Ishikawa (cell line): ENCODE measurements at regions not wholly inside any gene's neighbourhood (a gene's known extent, or its start where the extent isn't known, plus 50 kb on each side); places are given as distances from the start of the nearest gene placed in this dataset.

ENCODE experiments used
- CEBPB ChIP-seq: IDR thresholded peaks from 2 replicates; pipeline ENCODE4 v1.6.1; 2012
- EP300 ChIP-seq: IDR thresholded peaks from 2 replicates; pipeline ENCODE4 v1.6.1; 2012; ENCODE audit warnings: borderline replicate concordance
- MAX ChIP-seq: IDR thresholded peaks from 2 replicates; pipeline ENCODE4 v1.6.1; 2012
- TF ChIP-seq, protein P1 (sequence below): IDR thresholded peaks from 2 replicates; pipeline ENCODE4 v1.6.1; 2012

- TF ChIP-seq CEBPB = no peak
- TF ChIP-seq, protein P1, sequence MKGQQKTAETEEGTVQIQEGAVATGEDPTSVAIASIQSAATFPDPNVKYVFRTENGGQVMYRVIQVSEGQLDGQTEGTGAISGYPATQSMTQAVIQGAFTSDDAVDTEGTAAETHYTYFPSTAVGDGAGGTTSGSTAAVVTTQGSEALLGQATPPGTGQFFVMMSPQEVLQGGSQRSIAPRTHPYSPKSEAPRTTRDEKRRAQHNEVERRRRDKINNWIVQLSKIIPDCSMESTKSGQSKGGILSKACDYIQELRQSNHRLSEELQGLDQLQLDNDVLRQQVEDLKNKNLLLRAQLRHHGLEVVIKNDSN = no peak
- TF ChIP-seq MAX = no peak
- no peak for TF ChIP-seq EP300
These were observed 107.6 kb upstream of the KIF2A start for GRCh38 chr5:62198421-62198820.
